ENCODE measurements at regions not wholly inside any gene's neighbourhood (a gene's known extent, or its start where the extent isn't known, plus 50 kb on each side); places are given as distances from the start of the nearest gene placed in this dataset.

DNA sequence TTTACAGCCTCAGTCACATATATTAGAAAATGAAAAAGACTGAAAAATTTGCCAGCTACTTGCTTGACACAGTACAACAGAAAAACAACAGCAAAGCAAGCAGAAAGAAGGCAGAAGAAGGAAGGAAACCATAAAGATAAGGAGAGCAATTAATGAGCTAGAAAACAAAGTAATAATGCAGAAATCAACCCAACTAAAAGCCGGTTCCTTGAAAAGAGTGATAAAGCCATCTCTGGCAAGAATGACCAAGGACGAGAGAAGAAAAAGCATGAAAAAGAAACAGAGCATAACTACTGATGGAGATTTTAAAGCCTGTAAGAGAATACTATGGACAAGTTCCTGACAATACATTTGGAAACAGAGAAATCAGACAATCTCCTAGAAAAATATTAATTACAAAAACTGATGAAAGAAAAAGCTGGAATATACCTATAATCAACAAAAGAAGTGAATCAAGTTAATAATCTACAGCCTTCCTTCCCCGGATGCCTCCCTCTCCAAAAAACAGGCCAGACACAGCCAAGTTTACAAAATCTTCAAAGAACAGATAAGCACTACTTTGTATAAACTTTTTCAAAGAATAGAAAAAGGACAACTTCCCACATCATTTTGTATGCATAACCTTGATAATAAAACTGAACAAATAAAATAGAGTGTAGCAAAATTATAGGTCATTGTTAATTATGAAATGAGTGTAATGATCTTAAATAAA, 204.0 kb downstream of the BAMBI start:
- WGBS (ENCODE audit: insufficient coverage) = 92% methylated on average over 2 of the region's 3 CpGs

DNA sequence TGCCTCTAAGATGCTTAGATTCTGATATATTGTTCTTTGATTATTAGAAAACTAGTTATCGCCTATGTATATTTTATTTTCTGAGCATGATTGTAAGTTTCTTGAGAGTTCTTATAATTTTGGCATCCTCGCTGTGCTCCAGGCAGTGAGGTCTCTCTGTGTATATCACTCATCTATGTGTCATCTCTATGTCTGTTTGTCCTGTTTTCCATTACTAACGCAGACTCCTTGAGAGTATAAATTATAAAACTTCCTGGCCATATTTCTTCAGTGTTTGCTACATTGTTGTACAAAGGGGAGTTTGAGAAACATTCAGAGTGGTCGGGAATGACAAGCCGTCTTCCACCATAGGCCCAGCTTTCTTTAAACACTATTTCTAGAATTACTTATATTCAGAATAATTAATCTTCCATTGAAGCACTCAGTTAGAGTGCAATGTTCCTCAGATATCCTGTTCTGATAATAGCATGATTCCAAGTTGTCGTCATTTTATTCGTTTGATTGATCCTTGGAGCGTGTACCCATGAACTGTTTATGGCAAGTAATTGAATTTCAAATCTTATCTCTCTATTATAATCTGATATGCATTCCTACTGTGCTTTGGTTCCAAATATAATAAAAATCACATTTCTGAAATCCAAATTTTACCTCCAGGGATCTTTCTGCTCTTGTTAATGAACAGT, 206.6 kb downstream of the BAMBI start:
- CTCF ChIA-PET = no interaction called here
- WGBS (ENCODE audit: insufficient coverage) = no CpG with 5 or more reads among the region's 8 CpGs
- no peaks in the 10 kb centered on the region for H3K4me1 ChIP-seq (ENCODE audit: control extremely low read depth in 1 of 4, control insufficient read depth in 4 of 4, insufficient read depth in 4 of 4, low read length in 3 of 4)
- POLR2A ChIA-PET = no interaction called here
- H3K27me3 ChIP-seq (replicated peaks in 2 of 5; ENCODE audit: control insufficient read depth in 4 of 5, insufficient read depth in 5 of 5, low read length in 4 of 5) = peaks cover 0 to 3% (median 0%) of the 10 kb centered on the region in 5 experiments
- DNase-seq = no peak
- H3K36me3 ChIP-seq (ENCODE audit: control insufficient read depth in 4 of 4, insufficient read depth in 4 of 4, low read length in 3 of 4) = no peaks in the 10 kb centered on the region
- no peak overlapping the region for H3K4me3 ChIP-seq (ENCODE audit: control insufficient read depth in 1 of 7, extremely low read depth in 1 of 7, insufficient read depth in 4 of 7, low read depth in 2 of 7, low read length in 6 of 7)
- H3K27ac ChIP-seq (ENCODE audit: insufficient read depth in 1 of 2, low read depth in 1 of 2, low read length in 2 of 2, poor library complexity in 1 of 2, severe bottlenecking in 2 of 2) = no peak overlapping the region
- H3K9me3 ChIP-seq (ENCODE audit: control extremely low read depth in 1 of 5, control insufficient read depth in 4 of 5, insufficient read depth in 2 of 5, low read depth in 1 of 5, low read length in 4 of 5) = no peaks in the 10 kb centered on the region

More for the DNA sequence above, 204.0 kb downstream of the BAMBI start:
- Histone ChIP-seq H3K27me3 (replicated peaks in 2 of 5; ENCODE audit: control insufficient read depth in 4 of 5, insufficient read depth in 5 of 5, low read length in 4 of 5) (peaks cover 0 to 5% (median 0%) of the 10 kb centered on the region in 5 experiments), H3K9me3 (ENCODE audit: control extremely low read depth in 1 of 5, control insufficient read depth in 4 of 5, insufficient read depth in 2 of 5, low read depth in 1 of 5, low read length in 4 of 5) (no peaks in the 10 kb centered on the region), H3K27ac (ENCODE audit: insufficient read depth in 1 of 2, low read depth in 1 of 2, low read length in 2 of 2, poor library complexity in 1 of 2, severe bottlenecking in 2 of 2) (no peak overlapping the region), H3K4me1 (ENCODE audit: control extremely low read depth in 1 of 4, control insufficient read depth in 4 of 4, insufficient read depth in 4 of 4, low read length in 3 of 4) (no peaks in the 10 kb centered on the region), H3K4me3 (ENCODE audit: control insufficient read depth in 1 of 7, extremely low read depth in 1 of 7, insufficient read depth in 4 of 7, low read depth in 2 of 7, low read length in 6 of 7) (no peak overlapping the region), H3K36me3 (ENCODE audit: control insufficient read depth in 4 of 4, insufficient read depth in 4 of 4, low read length in 3 of 4) (no peaks in the 10 kb centered on the region)
- POLR2A ChIA-PET = no interaction called here
- CTCF ChIA-PET = interaction anchor here (0.7 to 0.9 kb wide), 2 partner anchors 10 to 217 kb away, joined by 3 read pairs; no protein-coding TSS in a partner anchor
- DNase-seq = no peak

DNA sequence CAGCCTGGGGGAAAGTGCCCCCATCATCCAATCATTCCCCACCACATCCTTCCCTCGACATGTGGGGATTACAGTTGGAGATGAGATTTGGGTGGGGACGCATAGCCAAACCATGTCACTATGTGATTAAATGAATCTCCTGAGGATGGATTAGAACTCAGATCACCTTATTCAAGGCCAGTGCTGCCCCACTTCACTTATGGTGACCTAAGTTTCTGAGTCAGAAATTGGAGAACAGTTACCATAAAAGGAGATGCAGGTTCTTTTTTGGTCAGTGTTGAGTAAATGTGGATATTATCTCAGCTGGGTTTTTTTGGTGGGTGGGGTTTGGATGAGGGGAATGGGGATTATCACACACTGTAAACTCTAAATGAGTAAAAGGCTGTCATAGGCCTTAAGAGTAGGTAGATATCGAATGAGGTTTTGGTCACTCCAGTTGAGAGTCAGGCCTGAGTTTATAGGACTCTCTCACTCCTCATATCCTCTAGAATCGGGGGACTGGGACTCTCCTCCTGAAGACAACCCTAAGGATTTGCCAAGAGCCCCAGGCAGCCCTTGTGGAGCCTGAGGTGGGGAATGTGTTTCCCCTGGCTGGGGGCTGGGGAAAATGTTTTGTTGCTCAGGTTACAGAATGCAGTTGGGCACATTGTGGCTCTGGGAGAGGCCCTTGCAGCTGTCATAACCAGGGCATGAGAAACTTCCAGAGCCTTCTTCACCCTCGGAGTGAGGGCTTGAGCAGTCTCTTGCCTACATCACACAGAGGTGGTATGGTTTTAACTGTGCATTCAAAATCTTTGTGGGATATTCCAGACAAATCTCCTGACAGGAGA, 213.0 kb downstream of the BAMBI start:
- Histone ChIP-seq H3K27me3 (replicated peaks in 2 of 5; ENCODE audit: control insufficient read depth in 4 of 5, insufficient read depth in 5 of 5, low read length in 4 of 5) (no peaks in the 10 kb centered on the region), H3K27ac (ENCODE audit: insufficient read depth in 1 of 2, low read depth in 1 of 2, low read length in 2 of 2, poor library complexity in 1 of 2, severe bottlenecking in 2 of 2) (no peak overlapping the region), H3K9me3 (ENCODE audit: control extremely low read depth in 1 of 5, control insufficient read depth in 4 of 5, insufficient read depth in 2 of 5, low read depth in 1 of 5, low read length in 4 of 5) (no peaks in the 10 kb centered on the region), H3K4me1 (ENCODE audit: control extremely low read depth in 1 of 4, control insufficient read depth in 4 of 4, insufficient read depth in 4 of 4, low read length in 3 of 4) (no peaks in the 10 kb centered on the region), H3K4me3 (ENCODE audit: control insufficient read depth in 1 of 7, extremely low read depth in 1 of 7, insufficient read depth in 4 of 7, low read depth in 2 of 7, low read length in 6 of 7) (no peak overlapping the region), H3K36me3 (ENCODE audit: control insufficient read depth in 4 of 4, insufficient read depth in 4 of 4, low read length in 3 of 4) (no peaks in the 10 kb centered on the region)
- no peak for DNase-seq
- POLR2A ChIA-PET = interaction anchor here (0.6 kb wide), 1 partner anchor 145 kb away, joined by 4 read pairs; no protein-coding TSS in a partner anchor
- 100% methylated on average over 2 of the region's 5 CpGs for WGBS (ENCODE audit: insufficient coverage)
- CTCF ChIA-PET = interaction anchor here (1.0 kb wide), 1 partner anchor 10 kb away, joined by 3 read pairs; no protein-coding TSS in a partner anchor

- no peaks in the 10 kb centered on the region for H3K27me3 ChIP-seq (replicated peaks in 2 of 5; ENCODE audit: control insufficient read depth in 4 of 5, insufficient read depth in 5 of 5, low read length in 4 of 5)
- H3K27ac ChIP-seq (ENCODE audit: insufficient read depth in 1 of 2, low read depth in 1 of 2, low read length in 2 of 2, poor library complexity in 1 of 2, severe bottlenecking in 2 of 2) = no peak overlapping the region
- no peaks in the 10 kb centered on the region for H3K36me3 ChIP-seq (ENCODE audit: control insufficient read depth in 4 of 4, insufficient read depth in 4 of 4, low read length in 3 of 4)
- CTCF ChIA-PET = interaction anchor here (1.0 kb wide), 1 partner anchor 10 kb away, joined by 3 read pairs; no protein-coding TSS in a partner anchor
- 85% methylated on average over 6 of the region's 6 CpGs for WGBS (ENCODE audit: insufficient coverage)
- H3K4me3 ChIP-seq (ENCODE audit: control insufficient read depth in 1 of 7, extremely low read depth in 1 of 7, insufficient read depth in 4 of 7, low read depth in 2 of 7, low read length in 6 of 7) = no peak overlapping the region
- no peaks in the 10 kb centered on the region for H3K9me3 ChIP-seq (ENCODE audit: control extremely low read depth in 1 of 5, control insufficient read depth in 4 of 5, insufficient read depth in 2 of 5, low read depth in 1 of 5, low read length in 4 of 5)
- no peak for DNase-seq
- POLR2A ChIA-PET = interaction anchor here (0.6 kb wide), 1 partner anchor 144 kb away, joined by 4 read pairs; no protein-coding TSS in a partner anchor
- H3K4me1 ChIP-seq (ENCODE audit: control extremely low read depth in 1 of 4, control insufficient read depth in 4 of 4, insufficient read depth in 4 of 4, low read length in 3 of 4) = no peaks in the 10 kb centered on the region
Observed at GRCh38 chr10:28891058-28891713, 213.9 kb downstream of the BAMBI start.

GRCh38 chr10:28892818-28893547, 215.7 kb downstream of the BAMBI start:
- no peaks in the 10 kb centered on the region for H3K27me3 ChIP-seq (replicated peaks in 2 of 5; ENCODE audit: control insufficient read depth in 4 of 5, insufficient read depth in 5 of 5, low read length in 4 of 5)
- no peak overlapping the region for H3K27ac ChIP-seq (ENCODE audit: insufficient read depth in 1 of 2, low read depth in 1 of 2, low read length in 2 of 2, poor library complexity in 1 of 2, severe bottlenecking in 2 of 2)
- no peaks in the 10 kb centered on the region for H3K9me3 ChIP-seq (ENCODE audit: control extremely low read depth in 1 of 5, control insufficient read depth in 4 of 5, insufficient read depth in 2 of 5, low read depth in 1 of 5, low read length in 4 of 5)
- 94% methylated on average over 7 of the region's 9 CpGs for WGBS (ENCODE audit: insufficient coverage)
- no peaks in the 10 kb centered on the region for H3K4me1 ChIP-seq (ENCODE audit: control extremely low read depth in 1 of 4, control insufficient read depth in 4 of 4, insufficient read depth in 4 of 4, low read length in 3 of 4)
- no peak overlapping the region for H3K4me3 ChIP-seq (ENCODE audit: control insufficient read depth in 1 of 7, extremely low read depth in 1 of 7, insufficient read depth in 4 of 7, low read depth in 2 of 7, low read length in 6 of 7)
- no peaks in the 10 kb centered on the region for H3K36me3 ChIP-seq (ENCODE audit: control insufficient read depth in 4 of 4, insufficient read depth in 4 of 4, low read length in 3 of 4)
- POLR2A ChIA-PET = no interaction called here
- no peak for DNase-seq
- CTCF ChIA-PET = no interaction called here

- no peaks in the 10 kb centered on the region for H3K36me3 ChIP-seq (ENCODE audit: control insufficient read depth in 4 of 4, insufficient read depth in 4 of 4, low read length in 3 of 4)
- no peak overlapping the region for H3K27ac ChIP-seq (ENCODE audit: insufficient read depth in 1 of 2, low read depth in 1 of 2, low read length in 2 of 2, poor library complexity in 1 of 2, severe bottlenecking in 2 of 2)
- no peak for DNase-seq
- H3K4me1 ChIP-seq (ENCODE audit: control extremely low read depth in 1 of 4, control insufficient read depth in 4 of 4, insufficient read depth in 4 of 4, low read length in 3 of 4) = no peaks in the 10 kb centered on the region
- no peaks in the 10 kb centered on the region for H3K27me3 ChIP-seq (replicated peaks in 2 of 5; ENCODE audit: control insufficient read depth in 4 of 5, insufficient read depth in 5 of 5, low read length in 4 of 5)
- ChIA-PET POLR2A (no interaction called here), CTCF (no interaction called here)
- H3K9me3 ChIP-seq (ENCODE audit: control extremely low read depth in 1 of 5, control insufficient read depth in 4 of 5, insufficient read depth in 2 of 5, low read depth in 1 of 5, low read length in 4 of 5) = no peaks in the 10 kb centered on the region
- 100% methylated on average over 2 of the region's 5 CpGs for WGBS (ENCODE audit: insufficient coverage)
- H3K4me3 ChIP-seq (ENCODE audit: control insufficient read depth in 1 of 7, extremely low read depth in 1 of 7, insufficient read depth in 4 of 7, low read depth in 2 of 7, low read length in 6 of 7) = no peak overlapping the region
Observed at GRCh38 chr10:28894146-28894545, 216.8 kb downstream of the BAMBI start.
